ENCODE measurements at regions not wholly inside any gene's neighbourhood (a gene's known extent, or its start where the extent isn't known, plus 50 kb on each side); places are given as distances from the start of the nearest gene placed in this dataset.

DNA sequence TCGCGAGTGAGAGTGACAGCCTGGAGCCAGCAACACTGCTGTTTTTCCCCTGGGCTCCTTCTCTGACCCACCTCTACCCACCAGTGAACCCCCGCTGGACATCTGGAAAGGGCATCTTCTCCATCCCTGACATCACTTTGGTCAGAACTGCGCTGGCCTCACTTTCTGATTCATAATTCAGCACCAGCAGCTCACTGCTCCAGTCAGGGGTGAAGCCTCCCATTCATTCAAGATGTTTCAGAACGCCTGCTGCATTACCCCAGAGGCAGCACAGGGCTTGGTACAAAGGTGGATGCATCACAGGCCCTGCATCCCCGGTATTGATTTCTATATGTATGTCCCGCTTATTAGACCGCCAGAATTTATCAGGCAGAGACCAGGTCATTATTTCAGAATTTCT, 182.8 kb upstream of the TSHZ3 start:
- intact Hi-C loops (cut with DNase I; ENCODE audit: low total_unique reads), result no loop called here
- H3K36me3 ChIP-seq, result no peaks in the 10 kb centered on the region
- DNase-seq, result no peak
- TF ChIP-seq POLR2AphosphoS5 (IDR thresholded peaks at IDR 0.05) (no peak), POLR2A (IDR thresholded peaks at IDR 0.05) (no peak)
- TF ChIP-seq, protein P1, sequence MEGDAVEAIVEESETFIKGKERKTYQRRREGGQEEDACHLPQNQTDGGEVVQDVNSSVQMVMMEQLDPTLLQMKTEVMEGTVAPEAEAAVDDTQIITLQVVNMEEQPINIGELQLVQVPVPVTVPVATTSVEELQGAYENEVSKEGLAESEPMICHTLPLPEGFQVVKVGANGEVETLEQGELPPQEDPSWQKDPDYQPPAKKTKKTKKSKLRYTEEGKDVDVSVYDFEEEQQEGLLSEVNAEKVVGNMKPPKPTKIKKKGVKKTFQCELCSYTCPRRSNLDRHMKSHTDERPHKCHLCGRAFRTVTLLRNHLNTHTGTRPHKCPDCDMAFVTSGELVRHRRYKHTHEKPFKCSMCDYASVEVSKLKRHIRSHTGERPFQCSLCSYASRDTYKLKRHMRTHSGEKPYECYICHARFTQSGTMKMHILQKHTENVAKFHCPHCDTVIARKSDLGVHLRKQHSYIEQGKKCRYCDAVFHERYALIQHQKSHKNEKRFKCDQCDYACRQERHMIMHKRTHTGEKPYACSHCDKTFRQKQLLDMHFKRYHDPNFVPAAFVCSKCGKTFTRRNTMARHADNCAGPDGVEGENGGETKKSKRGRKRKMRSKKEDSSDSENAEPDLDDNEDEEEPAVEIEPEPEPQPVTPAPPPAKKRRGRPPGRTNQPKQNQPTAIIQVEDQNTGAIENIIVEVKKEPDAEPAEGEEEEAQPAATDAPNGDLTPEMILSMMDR (IDR thresholded peaks at IDR 0.05), result no peak
- 76 to 88% methylated on average over 6 to 8 of the region's 8 CpGs for WGBS, 2 donors (ENCODE audit: low coverage in 1 of 2)
- in situ Hi-C loops (cut with MboI; ENCODE audit: low pct_ligation_motif_present in 1 of 4, low pct_unique_long_range_greater_than_20kb in 1 of 4, low sequenced_read_pairs in 3 of 4), result no loop called here
- H3K9me3 ChIP-seq, result no peaks in the 10 kb centered on the region
- no peaks in the 10 kb centered on the region for H3K4me1 ChIP-seq
- no peak overlapping the region for H3K4me3 ChIP-seq
- no peak overlapping the region for H3K27ac ChIP-seq
- no peaks in the 10 kb centered on the region for H3K27me3 ChIP-seq

DNA sequence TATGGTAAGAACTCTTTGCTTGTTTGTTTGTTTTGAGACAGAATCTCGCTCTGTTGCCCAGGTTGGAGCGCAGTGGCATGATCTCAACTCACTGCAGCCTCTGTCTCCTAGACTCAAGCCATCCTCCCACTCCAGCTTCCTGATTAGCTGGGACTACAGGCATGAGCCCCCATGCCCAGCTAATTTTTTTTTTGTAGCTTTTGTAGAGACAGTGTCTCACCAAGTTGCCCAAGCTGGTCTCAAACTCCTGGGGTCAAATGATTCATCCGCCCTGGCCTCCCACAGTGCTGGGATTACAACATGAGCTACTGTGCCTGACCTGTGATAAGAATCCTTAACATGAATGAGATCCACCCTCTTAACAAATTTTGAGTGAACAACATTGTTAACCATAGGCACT, 183.9 kb upstream of the TSHZ3 start:
- no peak for DNase-seq
- Histone ChIP-seq H3K27ac (no peak overlapping the region), H3K4me1 (no peaks in the 10 kb centered on the region), H3K36me3 (no peaks in the 10 kb centered on the region), H3K27me3 (no peaks in the 10 kb centered on the region), H3K4me3 (no peak overlapping the region), H3K9me3 (no peaks in the 10 kb centered on the region)
- TF ChIP-seq, protein P1 (IDR thresholded peaks at IDR 0.05), result no peak
- no peak for TF ChIP-seq POLR2A (IDR thresholded peaks at IDR 0.05)
- TF ChIP-seq POLR2AphosphoS5 (IDR thresholded peaks at IDR 0.05), result no peak
- TF ChIP-seq EP300 (IDR thresholded peaks at IDR 0.05; ENCODE audit: low read depth), result no peak
- WGBS, 2 donors (ENCODE audit: low coverage in 1 of 2), result 85 to 94% methylated on average over 2 to 3 of the region's 3 CpGs
- intact Hi-C loops (cut with DNase I; ENCODE audit: low total_unique reads), result no loop called here
- in situ Hi-C loops (cut with MboI; ENCODE audit: low pct_ligation_motif_present in 1 of 4, low pct_unique_long_range_greater_than_20kb in 1 of 4, low sequenced_read_pairs in 3 of 4), result no loop called here

DNA sequence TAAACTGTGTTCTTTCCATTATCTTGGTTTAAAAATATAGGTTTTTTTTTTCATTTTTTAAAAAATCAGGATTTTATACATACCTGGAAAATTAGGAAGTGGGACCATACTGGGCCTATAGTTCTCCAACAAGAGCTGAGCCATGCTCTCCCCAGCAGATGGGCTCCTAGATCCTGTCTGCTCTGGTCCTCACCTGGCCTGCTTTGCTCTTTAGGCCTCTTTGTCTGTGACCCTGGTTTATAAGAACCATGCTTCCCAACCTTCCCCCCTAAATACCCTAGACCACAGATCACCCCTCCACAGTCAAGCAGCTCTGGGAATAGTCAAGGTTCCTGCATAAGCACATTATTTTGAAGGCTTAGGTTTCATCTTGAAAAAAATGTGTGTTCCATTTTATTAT, 185.0 kb upstream of the TSHZ3 start:
- intact Hi-C loops (cut with DNase I; ENCODE audit: low total_unique reads), result no loop called here
- no peaks in the 10 kb centered on the region for H3K36me3 ChIP-seq
- no peak for DNase-seq
- in situ Hi-C loops (cut with MboI; ENCODE audit: low pct_ligation_motif_present in 1 of 4, low pct_unique_long_range_greater_than_20kb in 1 of 4, low sequenced_read_pairs in 3 of 4), result no loop called here
- no peaks in the 10 kb centered on the region for H3K27me3 ChIP-seq
- H3K4me1 ChIP-seq, result no peaks in the 10 kb centered on the region
- TF ChIP-seq EP300 (IDR thresholded peaks at IDR 0.05; ENCODE audit: low read depth), result no peak
- TF ChIP-seq POLR2A (IDR thresholded peaks at IDR 0.05), result no peak
- no peak for TF ChIP-seq POLR2AphosphoS5 (IDR thresholded peaks at IDR 0.05)
- TF ChIP-seq, protein P1 (IDR thresholded peaks at IDR 0.05), result no peak
- no peak overlapping the region for H3K27ac ChIP-seq
- no peak overlapping the region for H3K4me3 ChIP-seq
- no peaks in the 10 kb centered on the region for H3K9me3 ChIP-seq

DNA sequence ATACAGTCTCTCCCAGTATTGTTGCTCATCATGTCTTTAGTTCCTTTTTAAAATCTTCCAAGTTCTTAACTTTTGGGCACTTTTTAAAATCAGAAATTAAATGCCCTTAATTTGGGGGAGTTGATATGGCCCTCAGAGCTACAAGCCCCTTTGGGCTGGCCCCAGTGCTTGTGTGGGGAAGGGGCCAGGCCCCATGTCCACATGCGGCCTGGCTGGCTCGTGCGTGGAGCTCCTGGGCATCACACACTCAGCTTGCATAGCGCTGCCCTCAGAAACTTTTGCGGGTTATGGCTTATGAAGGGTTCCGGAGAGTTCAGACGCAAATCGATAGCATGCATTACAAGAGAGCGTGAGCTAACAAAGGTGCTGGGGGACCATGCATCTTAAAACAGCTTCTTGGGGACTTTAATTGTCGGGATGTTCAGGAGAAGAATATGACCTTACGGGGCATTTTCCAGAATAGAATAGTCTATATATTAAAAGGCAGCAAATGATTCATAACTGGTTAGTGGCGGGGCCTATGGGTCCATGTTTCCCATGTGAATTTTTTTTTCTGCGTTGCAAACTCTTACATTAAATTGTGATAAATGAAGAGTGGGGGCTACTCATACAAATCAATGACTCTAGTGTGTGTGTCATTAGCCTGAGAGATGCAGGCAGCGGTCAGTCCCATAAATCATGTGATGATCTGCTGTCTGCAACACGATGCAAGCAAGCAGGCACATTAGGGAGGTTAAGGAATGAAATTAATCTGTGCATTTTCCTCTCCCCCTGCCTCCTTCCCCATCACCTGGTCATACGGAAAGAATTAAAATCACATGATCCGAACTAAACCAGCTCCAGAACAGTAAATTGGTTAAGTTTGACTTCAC, 185.8 kb upstream of the TSHZ3 start:
- Histone ChIP-seq H3K9me3 (no peaks in the 10 kb centered on the region), H3K36me3 (no peaks in the 10 kb centered on the region), H3K4me3 (no peak overlapping the region), H3K27me3 (no peaks in the 10 kb centered on the region), H3K27ac (no peak overlapping the region), H3K4me1 (no peaks in the 10 kb centered on the region)
- in situ Hi-C loops (cut with MboI; ENCODE audit: low pct_ligation_motif_present in 1 of 4, low pct_unique_long_range_greater_than_20kb in 1 of 4, low sequenced_read_pairs in 3 of 4) (no loop called here), intact Hi-C loops (cut with DNase I; ENCODE audit: low total_unique reads) (no loop called here)
- WGBS, 2 donors (ENCODE audit: low coverage in 1 of 2), result 72 to 87% methylated on average over 9 to 17 of the region's 17 CpGs
- no peak for DNase-seq
- TF ChIP-seq POLR2AphosphoS5 (IDR thresholded peaks at IDR 0.05), result no peak
- TF ChIP-seq, protein P1 (IDR thresholded peaks at IDR 0.05), result no peak
- no peak for TF ChIP-seq POLR2A (IDR thresholded peaks at IDR 0.05)
- no peak for TF ChIP-seq EP300 (IDR thresholded peaks at IDR 0.05; ENCODE audit: low read depth)

Data from transverse colon (tissue), 4 donors.